Motor neuron (in vitro differentiated cells): ENCODE measurements at regions not wholly inside any gene's neighbourhood (a gene's known extent, or its start where the extent isn't known, plus 50 kb on each side); places are given as distances from the start of the nearest gene placed in this dataset.

Source experiments
- ATAC-seq, 8 experiments: fragments of 200-7000 bp; cut with Tn5 transposase; replicated peaks in 6 of 8; 2 replicates each; pipeline ENCODE4 v1.8.0; 2021; ENCODE audit warnings: mild to moderate bottlenecking in 8 of 8, moderate library complexity in 8 of 8
- H3K27ac ChIP-seq, 2 donors: fragments of 250-450 bp; sonication (Bioruptor Pico); 2 replicates each; pipeline ENCODE4 v1.9.0; 2021; ENCODE audit warnings: antibody characterized with exemption in 2 of 2, mild to moderate bottlenecking in 2 of 2, moderate library complexity in 1 of 2
- H3K4me1 ChIP-seq, 2 donors: fragments of 250-450 bp; sonication (Bioruptor Pico); replicated peaks in 1 of 2; 2 replicates each; pipeline ENCODE4 v1.6.1; 2021; ENCODE audit warnings: antibody characterized with exemption in 2 of 2, mild to moderate bottlenecking in 2 of 2, moderate library complexity in 1 of 2
- H3K4me3 ChIP-seq, 5 donors: fragments of 250-450 bp; sonication (Bioruptor Pico); 2 replicates each; pipeline ENCODE4 v1.9.0; 2021; ENCODE audit warnings: antibody characterized with exemption in 5 of 5, mild to moderate bottlenecking in 5 of 5, moderate library complexity in 4 of 5
- WGBS, 10 experiments: fragments of 450-650 bp; shearing (Covaris generic); methylation state at CpG; one replicate each; pipeline ENCODE4 v1.0.0; 2022; 5-methylcytosine and 5-hydroxymethylcytosine counted together
- in situ Hi-C, 9 experiments: fragments of 400-800 bp; cut with MboI; loops; one replicate each; pipeline ENCODE4 v1.15.0; 2021; ENCODE audit warnings: low sequenced_read_pairs in 9 of 9, low pct_unique_long_range_greater_than_20kb in 2 of 9; ENCODE audit not compliant: unreplicated experiment in 9 of 9

- in situ Hi-C loops = loop anchor here in 5 of 9 experiments (10.0 to 25.0 kb wide), 5 partner anchors 163 to 787 kb away; partner anchors contain the start of genes GRIA2 (in 5 of the 5) and GASK1B (in 4 of the 5)
- no peak overlapping the region for H3K4me3 ChIP-seq
- H3K4me1 ChIP-seq = peaks cover 6 to 14% of the 10 kb centered on the region in 2 donors
- H3K27ac ChIP-seq = no peak overlapping the region
- ATAC-seq = no peak
- 80 to 100% (median 88%) methylated on average over 1 of the region's 1 CpG; no CpG with 5 or more reads in 1 of the 10 experiments for WGBS, 10 experiments
Measured at GRCh38 chr4:157999723-158000122, 173.1 kb downstream of the GASK1B start.

GRCh38 chr4:157997296-157997695, 175.5 kb downstream of the GASK1B start:
- WGBS, 10 experiments = 86 to 100% (median 100%) methylated on average over 1 of the region's 1 CpG; no CpG with 5 or more reads in 2 of the 10 experiments
- H3K4me3 ChIP-seq = no peak overlapping the region
- no peak for ATAC-seq
- in situ Hi-C loops = loop anchor here in 5 of 9 experiments (10.0 to 25.0 kb wide), 4 partner anchors 165 to 785 kb away; partner anchors contain the start of genes GRIA2 (in 5 of the 5) and GASK1B (in 4 of the 5)
- H3K27ac ChIP-seq = no peak overlapping the region
- peaks cover 6 to 14% of the 10 kb centered on the region in 2 donors for H3K4me1 ChIP-seq

- ATAC-seq = peak in 3 of 8 experiments; percentile 61 to 69 (median 64)
- H3K27ac ChIP-seq = no peak overlapping the region
- 73 to 93% (median 79%) methylated on average over 1 to 6 of the region's 6 CpGs; no CpG with 5 or more reads in 2 of the 10 experiments for WGBS, 10 experiments
- in situ Hi-C loops = loop anchor here in 5 of 9 experiments (10.0 to 25.0 kb wide), 4 partner anchors 166 to 784 kb away; partner anchors contain the start of genes GRIA2 (in 5 of the 5) and GASK1B (in 4 of the 5)
- H3K4me1 ChIP-seq = peaks cover 6 to 14% of the 10 kb centered on the region in 2 donors
- no peak overlapping the region for H3K4me3 ChIP-seq
Measured at GRCh38 chr4:157996061-157997028, 176.5 kb downstream of the GASK1B start.

GRCh38 chr4:157994863-157995262, 178.0 kb downstream of the GASK1B start:
- H3K27ac ChIP-seq = no peak overlapping the region
- peak in 3 of 8 experiments; percentile 47 to 95 (median 73) for ATAC-seq
- 22 to 87% (median 70%) methylated on average over 3 to 6 of the region's 6 CpGs; no CpG with 5 or more reads in 1 of the 10 experiments for WGBS, 10 experiments
- in situ Hi-C loops = loop anchor here in 5 of 9 experiments (10.0 to 25.0 kb wide), 4 partner anchors 167 to 783 kb away; partner anchors contain the start of genes GRIA2 (in 5 of the 5) and GASK1B (in 4 of the 5)
- H3K4me3 ChIP-seq = no peak overlapping the region
- H3K4me1 ChIP-seq = peaks cover 6 to 14% of the 10 kb centered on the region in 2 donors

- in situ Hi-C loops = loop anchor here in 5 of 9 experiments (10.0 to 25.0 kb wide), 4 partner anchors 169 to 781 kb away; partner anchors contain the start of genes GRIA2 (in 5 of the 5) and GASK1B (in 4 of the 5)
- ATAC-seq = no peak
- 67 to 100% (median 93%) methylated on average over 2 to 4 of the region's 4 CpGs; no CpG with 5 or more reads in 1 of the 10 experiments for WGBS, 10 experiments
- no peak overlapping the region for H3K4me3 ChIP-seq
- H3K4me1 ChIP-seq = peaks cover 6 to 14% of the 10 kb centered on the region in 2 donors
- H3K27ac ChIP-seq = no peak overlapping the region
Measured at GRCh38 chr4:157992948-157993839, 179.6 kb downstream of the GASK1B start.

- in situ Hi-C loops = loop anchor here in 5 of 9 experiments (10.0 to 25.0 kb wide), 4 partner anchors 170 to 780 kb away; partner anchors contain the start of genes GRIA2 (in 5 of the 5) and GASK1B (in 4 of the 5)
- Histone ChIP-seq H3K4me1 (peaks cover 6 to 10% of the 10 kb centered on the region in 2 donors), H3K4me3 (no peak overlapping the region), H3K27ac (no peak overlapping the region)
- ATAC-seq = peak in 4 of 8 experiments; percentile 19 to 82 (median 62)
- 2 to 43% (median 28%) methylated on average over 3 to 6 of the region's 6 CpGs for WGBS, 10 experiments
Measured at GRCh38 chr4:157992038-157992705, 180.7 kb downstream of the GASK1B start.

GRCh38 chr4:157988641-157989040, 184.2 kb downstream of the GASK1B start:
- in situ Hi-C loops = loop anchor here in 5 of 9 experiments (25.0 kb wide), 3 partner anchors 174 to 776 kb away; partner anchors contain the start of genes GRIA2 (in 5 of the 5) and GASK1B (in 2 of the 5)
- H3K4me1 ChIP-seq = no peaks in the 10 kb centered on the region
- no peak for ATAC-seq
- no peak overlapping the region for H3K27ac ChIP-seq
- 56 to 95% (median 90%) methylated on average over 1 to 2 of the region's 2 CpGs; no CpG with 5 or more reads in 1 of the 10 experiments for WGBS, 10 experiments
- no peak overlapping the region for H3K4me3 ChIP-seq

- no peak for ATAC-seq
- Histone ChIP-seq H3K4me3 (no peak overlapping the region), H3K4me1 (no peaks in the 10 kb centered on the region), H3K27ac (no peak overlapping the region)
- WGBS, 10 experiments = 40 to 100% (median 86%) methylated on average over 1 to 4 of the region's 4 CpGs; no CpG with 5 or more reads in 4 of the 10 experiments
- in situ Hi-C loops = loop anchor here in 5 of 9 experiments (25.0 kb wide), 3 partner anchors 178 to 772 kb away; partner anchors contain the start of genes GRIA2 (in 5 of the 5) and GASK1B (in 2 of the 5)
Measured at GRCh38 chr4:157984285-157984911, 188.4 kb downstream of the GASK1B start.

GRCh38 chr4:157983300-157983699, 189.5 kb downstream of the GASK1B start:
- ATAC-seq = no peak
- in situ Hi-C loops = loop anchor here in 5 of 9 experiments (25.0 kb wide), 3 partner anchors 179 to 771 kb away; partner anchors contain the start of genes GRIA2 (in 5 of the 5) and GASK1B (in 2 of the 5)
- Histone ChIP-seq H3K27ac (no peak overlapping the region), H3K4me1 (peaks cover 0 to 7% of the 10 kb centered on the region in 2 donors), H3K4me3 (no peak overlapping the region)
- 61 to 93% (median 79%) methylated on average over 2 to 6 of the region's 6 CpGs for WGBS, 10 experiments

GRCh38 chr4:157980158-157980557, 192.7 kb downstream of the GASK1B start:
- H3K27ac ChIP-seq = no peak overlapping the region
- no peak for ATAC-seq
- in situ Hi-C loops = loop anchor here in 5 of 9 experiments (25.0 kb wide), 3 partner anchors 182 to 768 kb away; partner anchors contain the start of genes GRIA2 (in 5 of the 5) and GASK1B (in 2 of the 5)
- no peak overlapping the region for H3K4me3 ChIP-seq
- H3K4me1 ChIP-seq = peaks cover 0 to 9% of the 10 kb centered on the region in 2 donors
